HFFc6 (cell line): ENCODE measurements at regions not wholly inside any gene's neighbourhood (a gene's known extent, or its start where the extent isn't known, plus 50 kb on each side); places are given as distances from the start of the nearest gene placed in this dataset.
A peak's percentile ranks its signal among the peaks of the same experiment; 100 is the strongest.

Experiments used
- DNase-seq: peaks from one replicate; pipeline ENCODE4 v3.0.0-alpha.2; 2018
- H3K27ac Mint-ChIP-seq: 2 replicates; pipeline ENCODE4 v1.8.0; 2020; ENCODE audit warnings: mild to moderate bottlenecking, mixed read lengths
- H3K27me3 Mint-ChIP-seq: 2 replicates; pipeline ENCODE4 v1.8.0; 2021; ENCODE audit warnings: mild to moderate bottlenecking, moderate library complexity, mixed read lengths; ENCODE audit not compliant: insufficient read depth
- H3K36me3 Mint-ChIP-seq: 2 replicates; pipeline ENCODE4 v1.8.0; 2021; ENCODE audit warnings: low read depth, mixed read lengths
- H3K4me1 Mint-ChIP-seq: 2 replicates; pipeline ENCODE4 v1.8.0; 2020; ENCODE audit warnings: low read depth, mixed read lengths
- H3K4me3 Mint-ChIP-seq: 2 replicates; pipeline ENCODE4 v1.8.0; 2020; ENCODE audit warnings: mild to moderate bottlenecking, moderate library complexity, mixed read lengths
- H3K9me3 Mint-ChIP-seq: 2 replicates; pipeline ENCODE4 v1.8.0; 2020; ENCODE audit warnings: mild to moderate bottlenecking, mixed read lengths
- TF ChIP-seq, protein P1 (sequence below): fragments of 200-600 bp; sonication (generic); IDR thresholded peaks from 2 replicates; pipeline ENCODE4 v1.5.0; 2021; ENCODE audit warnings: antibody characterized with exemption, mild to moderate bottlenecking

DNA sequence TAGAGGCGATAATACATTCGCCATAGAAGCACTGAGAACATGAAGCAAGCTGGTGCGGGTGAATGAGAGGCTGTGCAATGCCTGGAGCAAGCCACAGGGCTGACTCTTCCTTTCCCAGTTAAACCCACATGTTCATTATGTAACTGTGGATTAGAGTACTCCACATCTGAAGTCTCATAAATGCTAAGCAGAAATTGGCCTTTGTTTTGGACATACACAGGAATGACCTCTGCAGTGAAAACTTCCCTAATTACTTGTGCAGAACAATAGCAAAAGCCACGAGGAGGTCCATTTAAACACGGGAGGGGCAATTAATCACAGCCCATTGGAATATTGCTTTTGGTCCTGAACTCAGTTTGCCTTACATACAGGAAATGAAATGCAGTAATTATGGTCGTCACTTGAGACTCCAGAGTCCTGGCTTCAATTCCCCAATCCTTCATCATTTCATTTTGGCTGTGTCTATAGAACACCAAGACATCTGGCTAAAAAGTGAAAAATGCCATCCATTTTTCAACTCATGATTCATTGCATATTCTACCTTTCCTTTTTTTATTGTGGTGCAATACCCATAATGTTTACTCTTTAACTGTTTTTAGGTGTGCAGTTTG lies 78.7 kb upstream of the CXCL12 start:
- Mint-ChIP-seq H3K9me3 (no peaks in the 10 kb centered on the region), H3K4me1 (peaks cover 48% of the 10 kb centered on the region), H3K36me3 (no peaks in the 10 kb centered on the region), H3K27ac (peak overlapping the region; percentile 39), H3K27me3 (peaks cover 2% of the 10 kb centered on the region), H3K4me3 (no peak overlapping the region; the same call in 1 of the 2 replicates)
- peak; percentile 65 for DNase-seq
- TF ChIP-seq, protein P1, sequence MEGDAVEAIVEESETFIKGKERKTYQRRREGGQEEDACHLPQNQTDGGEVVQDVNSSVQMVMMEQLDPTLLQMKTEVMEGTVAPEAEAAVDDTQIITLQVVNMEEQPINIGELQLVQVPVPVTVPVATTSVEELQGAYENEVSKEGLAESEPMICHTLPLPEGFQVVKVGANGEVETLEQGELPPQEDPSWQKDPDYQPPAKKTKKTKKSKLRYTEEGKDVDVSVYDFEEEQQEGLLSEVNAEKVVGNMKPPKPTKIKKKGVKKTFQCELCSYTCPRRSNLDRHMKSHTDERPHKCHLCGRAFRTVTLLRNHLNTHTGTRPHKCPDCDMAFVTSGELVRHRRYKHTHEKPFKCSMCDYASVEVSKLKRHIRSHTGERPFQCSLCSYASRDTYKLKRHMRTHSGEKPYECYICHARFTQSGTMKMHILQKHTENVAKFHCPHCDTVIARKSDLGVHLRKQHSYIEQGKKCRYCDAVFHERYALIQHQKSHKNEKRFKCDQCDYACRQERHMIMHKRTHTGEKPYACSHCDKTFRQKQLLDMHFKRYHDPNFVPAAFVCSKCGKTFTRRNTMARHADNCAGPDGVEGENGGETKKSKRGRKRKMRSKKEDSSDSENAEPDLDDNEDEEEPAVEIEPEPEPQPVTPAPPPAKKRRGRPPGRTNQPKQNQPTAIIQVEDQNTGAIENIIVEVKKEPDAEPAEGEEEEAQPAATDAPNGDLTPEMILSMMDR: no peak

DNA sequence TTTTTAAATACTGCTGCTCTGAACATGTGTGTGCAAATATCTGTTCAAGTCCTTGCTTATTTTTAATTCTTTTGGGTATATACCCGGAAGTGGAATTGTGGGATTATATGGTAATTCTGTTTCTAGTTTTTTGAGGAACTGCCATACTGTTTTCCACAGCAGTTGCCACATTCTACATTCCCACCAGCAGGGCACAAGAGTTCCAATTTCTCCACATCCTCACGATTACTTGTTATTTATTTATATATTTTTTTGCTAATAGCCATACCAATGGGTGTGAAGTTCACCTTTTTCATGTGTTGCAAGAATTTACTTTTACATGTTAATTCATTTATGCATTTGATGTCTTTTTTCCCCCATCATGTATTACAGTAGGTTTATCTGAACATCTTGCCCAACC lies 79.6 kb upstream of the CXCL12 start:
- no peak overlapping the region for H3K27ac Mint-ChIP-seq
- no peak overlapping the region for H3K4me3 Mint-ChIP-seq
- H3K36me3 Mint-ChIP-seq: no peaks in the 10 kb centered on the region
- no peaks in the 10 kb centered on the region for H3K9me3 Mint-ChIP-seq
- DNase-seq: no peak
- TF ChIP-seq, protein P1: peak; percentile 65
- H3K27me3 Mint-ChIP-seq: peaks cover 2% of the 10 kb centered on the region
- peaks cover 48% of the 10 kb centered on the region for H3K4me1 Mint-ChIP-seq

DNA sequence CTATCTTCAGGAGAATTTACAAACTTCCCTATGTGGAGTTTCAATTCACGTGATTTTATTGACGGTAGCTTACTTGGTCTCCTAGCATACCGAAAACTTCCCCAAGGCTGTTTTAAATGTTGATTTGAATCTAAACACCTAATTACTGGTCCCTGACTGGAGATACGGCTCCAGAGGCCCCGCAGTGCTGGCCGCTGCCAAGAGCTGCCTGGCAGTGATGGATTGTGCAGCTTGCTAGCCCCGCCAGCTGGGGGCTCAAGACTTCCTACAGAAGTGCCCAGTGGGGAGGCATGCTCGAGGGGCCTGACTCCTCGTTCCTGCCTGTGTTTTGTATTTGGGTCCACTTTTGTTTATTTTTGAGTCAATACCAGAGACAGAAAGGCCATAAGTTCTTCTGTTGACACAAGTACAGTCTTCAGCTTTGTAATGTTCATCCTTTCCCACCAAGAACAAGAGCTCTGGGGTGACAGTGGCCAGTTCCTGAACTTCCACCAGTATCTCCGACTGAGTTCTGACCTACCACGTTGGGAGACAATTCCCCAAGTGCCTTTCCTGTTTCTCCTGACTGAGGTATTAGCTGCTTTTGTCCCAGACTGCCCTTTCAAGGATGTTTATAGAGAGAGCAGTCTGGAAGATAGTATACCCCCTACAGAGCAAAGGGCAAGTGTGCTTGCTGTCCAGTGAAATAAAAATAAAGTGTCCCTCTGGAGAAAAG lies 80.7 kb upstream of the CXCL12 start:
- no peaks in the 10 kb centered on the region for H3K36me3 Mint-ChIP-seq
- DNase-seq: no peak
- H3K9me3 Mint-ChIP-seq: no peaks in the 10 kb centered on the region
- H3K4me1 Mint-ChIP-seq: peaks cover 54% of the 10 kb centered on the region
- TF ChIP-seq, protein P1: no peak; the same call in 1 of the 2 replicates
- H3K4me3 Mint-ChIP-seq: no peak overlapping the region
- peaks cover 2% of the 10 kb centered on the region; the same call in 1 of the 2 replicates for H3K27me3 Mint-ChIP-seq
- peak overlapping the region; percentile 69 for H3K27ac Mint-ChIP-seq

DNA sequence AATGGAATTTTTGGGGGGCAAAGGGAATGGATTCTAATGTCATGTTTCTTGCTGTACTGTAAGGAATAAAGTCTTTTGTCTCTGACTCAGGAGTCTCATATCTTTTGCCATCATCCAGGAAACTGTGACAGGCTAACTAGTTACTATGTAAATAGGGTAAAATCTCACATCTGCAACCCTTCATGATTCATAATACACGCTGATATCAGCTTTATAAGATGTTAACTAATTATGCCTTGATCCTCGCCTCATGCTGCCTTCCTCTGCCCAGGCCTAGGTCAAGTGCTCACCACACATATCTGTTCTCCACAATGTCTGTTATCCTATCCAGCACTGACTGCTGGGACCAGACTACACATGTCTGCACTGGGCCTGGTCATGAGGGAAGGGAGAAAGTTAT lies 81.3 kb upstream of the CXCL12 start:
- Mint-ChIP-seq H3K27ac (peak overlapping the region; percentile 69), H3K4me3 (no peak overlapping the region), H3K9me3 (no peaks in the 10 kb centered on the region), H3K4me1 (peaks cover 61% of the 10 kb centered on the region), H3K27me3 (peaks cover 2% of the 10 kb centered on the region; the same call in 1 of the 2 replicates), H3K36me3 (no peaks in the 10 kb centered on the region)
- peak; percentile 53 for DNase-seq
- TF ChIP-seq, protein P1: no peak

DNA sequence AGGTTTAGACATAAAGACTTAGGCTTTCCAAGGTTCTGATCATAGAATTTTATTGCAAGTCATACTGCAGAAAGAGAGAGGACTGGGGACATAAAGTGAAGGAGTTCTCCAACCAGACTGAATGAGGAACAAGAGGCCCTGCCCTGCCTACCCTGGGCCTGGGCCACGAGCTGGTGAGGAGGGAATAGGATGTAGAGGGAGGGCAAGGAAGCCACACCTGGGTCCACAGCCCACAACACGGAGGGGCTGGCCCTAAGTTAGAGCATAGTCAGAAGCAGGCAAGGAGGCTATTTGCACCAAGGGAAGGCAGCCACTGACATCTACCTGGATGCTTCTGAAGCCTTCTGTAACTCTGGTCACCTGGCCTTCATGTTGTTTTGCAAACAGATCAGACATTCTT lies 82.2 kb upstream of the CXCL12 start:
- no peak overlapping the region for H3K4me3 Mint-ChIP-seq

More for the DNA sequence above, 82.2 kb upstream of the CXCL12 start:
- Mint-ChIP-seq H3K9me3 (no peaks in the 10 kb centered on the region), H3K27me3 (peaks cover 2% of the 10 kb centered on the region; the same call in 1 of the 2 replicates), H3K27ac (no peak overlapping the region), H3K4me1 (peaks cover 61% of the 10 kb centered on the region), H3K36me3 (no peaks in the 10 kb centered on the region)
- no peak for DNase-seq
- TF ChIP-seq, protein P1: no peak
